ENCODE measurements at regions not wholly inside any gene's neighbourhood (a gene's known extent, or its start where the extent isn't known, plus 50 kb on each side); places are given as distances from the start of the nearest gene placed in this dataset.
A peak's percentile ranks its signal among the peaks of the same experiment; 100 is the strongest.

DNA sequence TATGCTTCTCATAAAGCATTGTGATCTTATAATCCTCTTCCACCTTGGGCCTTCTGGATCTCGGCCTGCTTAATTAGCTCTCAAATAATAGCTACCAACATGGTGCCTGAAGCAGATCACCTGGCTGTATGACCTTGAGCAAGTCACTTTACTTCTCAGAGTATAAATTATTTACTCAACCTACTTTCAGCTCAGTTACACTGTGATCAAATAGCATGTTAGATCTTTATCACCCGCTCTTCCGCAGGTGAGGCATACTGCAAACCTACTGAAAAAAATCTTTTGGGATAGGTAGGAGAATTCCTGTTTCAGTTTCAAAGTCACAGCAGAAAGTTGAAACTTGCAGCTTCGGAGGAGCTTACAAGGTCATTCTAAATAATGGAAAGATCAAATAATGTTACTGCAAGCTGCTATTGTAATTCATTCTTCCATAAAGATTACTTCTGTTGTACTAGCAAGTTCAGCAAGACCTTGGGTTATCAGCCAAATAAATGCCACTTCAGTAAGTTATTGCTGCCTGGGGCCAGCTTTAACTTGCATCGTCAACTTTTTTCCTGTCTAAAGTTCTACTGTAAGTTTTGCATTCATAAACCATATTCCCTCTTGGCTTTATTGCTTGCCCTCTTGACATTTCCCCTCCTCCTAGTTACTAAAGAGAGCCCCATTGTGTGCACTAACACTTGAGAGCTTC lies 268.4 kb upstream of the ATP11B start:
- no peak for DNase-seq

DNA sequence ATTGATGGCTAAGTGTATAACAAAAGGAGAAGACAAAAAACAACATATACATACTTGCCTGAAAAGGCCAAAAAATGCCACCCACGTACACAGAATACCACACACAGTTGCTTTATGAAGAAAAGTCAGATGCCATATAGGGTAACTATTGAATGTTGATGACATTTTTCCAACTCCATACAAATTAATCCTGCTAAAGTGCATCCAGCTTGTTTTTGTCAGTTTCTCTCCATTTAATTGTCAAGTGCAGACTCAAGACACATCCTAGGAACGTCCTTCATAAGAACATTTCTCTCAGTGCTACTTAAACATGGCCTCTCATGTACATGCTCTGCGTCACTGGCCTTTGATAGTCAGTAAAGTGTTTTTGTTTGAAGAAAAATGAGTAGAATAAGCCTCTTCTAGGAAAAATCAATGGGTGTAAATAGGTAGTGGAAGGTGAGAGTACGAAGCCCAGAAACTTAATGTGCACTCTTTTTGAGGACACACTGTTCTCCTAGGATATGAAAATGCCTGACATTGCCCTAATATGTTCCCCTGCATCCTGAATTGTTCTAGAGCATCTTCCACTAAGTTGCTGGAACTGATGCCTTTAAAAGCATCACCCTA lies 267.4 kb upstream of the ATP11B start:
- DNase-seq: no peak

DNA sequence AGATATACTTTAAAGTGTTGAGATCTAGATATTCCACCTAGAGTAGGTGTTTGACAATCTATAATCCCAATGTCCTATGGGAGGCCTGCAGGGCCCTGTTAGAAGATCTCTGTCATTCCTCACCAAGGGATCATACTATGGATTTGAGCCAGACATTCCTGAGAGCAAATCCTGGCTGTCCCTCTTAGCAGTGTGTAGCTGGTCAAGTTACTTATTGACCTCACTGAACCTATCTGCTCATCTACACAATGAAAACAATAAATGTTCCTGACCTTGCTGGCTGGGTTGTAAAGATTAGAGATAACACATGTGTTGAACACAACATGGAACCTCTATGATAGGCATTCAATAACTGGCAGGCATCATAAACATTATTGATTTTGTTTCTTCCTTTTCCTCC lies 265.6 kb upstream of the ATP11B start:
- no peak for DNase-seq

DNA sequence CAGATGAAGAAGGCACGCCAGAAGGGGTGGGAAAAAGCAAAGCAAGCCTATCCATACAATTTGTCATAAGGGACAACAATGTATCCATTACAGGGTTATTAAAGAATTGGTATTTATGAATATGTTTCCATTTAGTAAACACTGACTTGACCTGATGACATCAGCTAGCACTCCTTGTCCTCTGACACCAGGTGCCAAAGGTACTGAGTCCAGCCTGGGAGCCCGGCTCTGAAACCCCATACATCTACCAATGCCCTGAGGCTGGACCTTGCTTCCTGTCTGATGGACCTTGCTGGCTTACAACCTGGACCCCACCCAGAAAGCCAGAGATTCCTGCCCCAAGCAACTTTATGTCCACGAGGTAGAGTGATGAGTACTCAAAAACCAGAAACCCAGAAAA lies 263.0 kb upstream of the ATP11B start:
- DNase-seq: no peak

DNA sequence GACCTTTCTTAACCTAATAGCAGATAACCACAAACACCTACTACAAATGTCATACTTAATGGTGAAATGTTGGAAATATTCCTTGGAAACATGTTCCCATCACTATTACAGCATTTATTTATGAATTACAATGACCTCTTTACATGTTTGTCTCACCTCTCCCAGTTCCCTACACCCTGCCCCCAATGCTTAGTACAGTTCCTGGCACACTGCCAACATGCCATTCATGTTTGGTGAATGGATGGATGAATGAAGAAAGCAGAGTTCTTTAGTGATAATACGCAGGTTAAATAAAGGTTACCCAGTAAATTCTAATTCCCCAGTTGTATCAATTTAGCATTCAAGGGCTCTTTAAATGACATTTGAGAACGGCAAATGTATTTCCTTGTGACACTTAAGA lies 259.9 kb upstream of the ATP11B start:
- DNase-seq: no peak

DNA sequence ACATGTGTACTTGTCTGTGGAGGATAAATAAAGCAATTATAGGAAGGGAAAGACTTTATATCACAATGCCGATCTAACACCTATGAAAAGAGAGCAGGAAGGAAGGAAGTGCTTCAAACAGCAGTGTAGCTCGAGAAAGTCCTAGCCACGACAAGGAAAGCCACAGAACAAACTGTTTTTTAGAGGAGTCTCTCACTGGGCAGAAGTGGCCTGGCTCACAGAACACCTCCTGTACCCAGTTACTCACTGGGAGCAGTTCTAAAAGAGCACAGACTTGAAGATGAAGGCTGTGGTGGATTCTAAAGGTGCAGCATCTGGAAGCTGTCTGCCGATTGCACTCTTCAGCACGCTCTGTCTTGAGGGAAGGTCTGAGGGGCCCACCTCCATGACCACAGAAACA lies 248.8 kb upstream of the ATP11B start:
- DNase-seq: no peak

DNA sequence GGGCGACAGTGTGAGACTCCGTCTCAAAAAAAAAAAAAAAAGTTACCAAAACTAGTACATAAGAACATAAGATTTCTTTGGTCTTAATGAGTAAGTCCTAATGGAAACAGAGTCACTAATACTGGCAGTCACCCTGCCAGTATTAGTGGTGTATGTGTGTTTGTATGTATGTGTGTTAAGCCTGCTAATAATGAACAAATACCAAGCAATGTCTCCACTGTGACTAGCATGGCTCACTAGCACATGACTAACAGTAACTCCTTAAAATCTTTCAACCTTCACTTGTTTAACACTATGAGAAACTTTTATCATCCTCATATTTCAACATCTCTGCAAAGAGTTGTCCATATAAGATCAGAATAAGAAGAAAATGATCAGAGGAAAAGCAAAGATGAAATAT lies 231.0 kb upstream of the ATP11B start:
- no peak for DNase-seq

DNA sequence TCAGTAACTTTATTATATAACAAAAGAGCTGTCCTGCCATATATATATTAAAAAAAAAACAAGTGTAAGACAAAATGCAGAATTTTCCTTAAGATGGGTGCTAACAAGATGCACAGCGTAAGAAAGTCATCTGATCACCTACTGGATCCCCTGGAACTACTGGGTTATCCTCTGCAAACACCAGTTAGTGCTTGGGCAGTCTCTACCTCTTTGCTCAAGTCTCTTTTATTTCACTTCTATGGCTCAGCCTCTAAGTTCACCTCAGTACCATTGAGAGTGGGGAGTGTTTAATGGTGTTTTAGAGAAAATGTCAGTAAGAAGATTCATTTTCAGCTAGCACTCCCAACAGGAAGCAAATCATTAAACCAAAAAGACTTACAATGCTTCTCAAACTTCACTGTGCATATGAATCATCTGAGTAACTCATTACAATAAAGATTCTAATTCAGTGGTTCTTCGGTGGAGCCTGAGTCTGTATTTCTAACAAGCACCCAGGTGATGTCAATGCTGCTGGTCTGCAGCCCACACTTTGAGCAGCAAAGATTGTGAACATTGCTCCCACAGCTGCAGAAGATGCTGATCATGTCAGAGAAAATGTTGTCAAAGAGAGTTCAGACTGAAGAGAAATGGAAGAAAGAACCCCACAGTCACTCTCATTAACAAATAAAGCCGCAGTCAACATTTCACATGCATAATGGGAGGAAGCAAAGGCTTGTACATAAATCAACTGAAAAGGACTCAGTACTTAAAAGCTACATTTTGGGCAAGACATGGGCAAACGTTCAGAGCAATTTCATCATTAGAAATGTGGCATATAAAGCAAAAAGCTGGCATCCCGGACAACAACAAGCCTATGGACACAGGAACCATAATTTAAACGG lies 227.1 kb upstream of the ATP11B start:
- no peak for DNase-seq

DNA sequence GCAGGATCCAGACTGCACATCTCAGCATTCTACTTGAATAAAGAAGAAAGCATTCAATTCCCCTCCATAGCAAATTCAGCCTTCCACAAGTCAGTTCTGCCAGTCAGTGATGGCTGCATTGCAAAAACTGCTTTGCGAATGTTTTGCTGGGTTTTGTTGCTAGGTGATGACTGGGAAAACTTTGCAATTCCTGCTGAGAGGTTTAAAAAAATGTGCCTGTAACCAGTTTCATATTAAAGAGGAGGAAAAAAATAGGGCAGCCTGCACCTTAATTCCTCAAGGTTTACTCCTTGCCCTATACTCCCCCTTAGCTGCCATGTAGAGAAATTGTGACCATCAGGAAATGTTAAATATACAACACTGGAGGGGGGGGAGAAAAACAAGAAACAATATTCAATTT lies 225.6 kb upstream of the ATP11B start:
- DNase-seq: no peak

DNA sequence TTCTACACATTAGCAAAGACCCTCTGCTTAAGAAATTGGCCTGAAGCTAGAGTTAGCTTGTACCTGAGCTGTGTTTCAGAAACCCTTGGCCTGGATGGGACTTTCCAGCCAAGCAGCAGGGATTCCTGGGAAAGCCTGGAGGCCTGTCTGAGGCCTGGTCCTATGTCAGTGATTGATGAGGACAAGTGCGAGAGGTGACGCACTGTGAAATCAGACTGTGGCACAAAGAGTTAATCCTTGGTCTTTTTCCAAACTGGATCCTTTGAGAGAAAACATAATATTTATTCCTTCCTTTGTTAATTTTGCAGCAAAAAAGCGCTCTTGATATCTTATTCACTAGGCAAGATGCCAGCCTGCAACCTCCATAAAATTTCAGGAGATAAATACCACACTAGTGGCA lies 225.0 kb upstream of the ATP11B start:
- no peak for DNase-seq

DNA sequence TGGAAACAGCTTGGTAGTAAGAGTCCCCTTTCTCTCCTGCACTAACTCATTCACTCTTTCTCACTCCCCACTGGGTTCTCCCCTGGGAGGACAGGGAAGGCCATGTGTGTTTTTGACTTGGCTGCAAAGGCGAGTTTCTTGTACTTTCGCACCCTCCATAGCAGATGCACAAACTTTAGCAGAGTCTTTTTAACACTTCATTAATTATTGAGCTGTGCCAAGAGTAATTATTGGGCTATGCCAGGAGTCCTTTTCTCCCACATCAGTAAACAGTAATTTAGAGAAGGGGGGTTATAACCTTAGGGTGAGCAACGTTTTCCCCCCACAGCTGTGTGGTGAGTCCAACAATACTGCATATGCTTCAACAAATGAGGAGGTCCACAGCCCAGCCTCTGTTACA lies 224.4 kb upstream of the ATP11B start:
- DNase-seq: no peak

DNA sequence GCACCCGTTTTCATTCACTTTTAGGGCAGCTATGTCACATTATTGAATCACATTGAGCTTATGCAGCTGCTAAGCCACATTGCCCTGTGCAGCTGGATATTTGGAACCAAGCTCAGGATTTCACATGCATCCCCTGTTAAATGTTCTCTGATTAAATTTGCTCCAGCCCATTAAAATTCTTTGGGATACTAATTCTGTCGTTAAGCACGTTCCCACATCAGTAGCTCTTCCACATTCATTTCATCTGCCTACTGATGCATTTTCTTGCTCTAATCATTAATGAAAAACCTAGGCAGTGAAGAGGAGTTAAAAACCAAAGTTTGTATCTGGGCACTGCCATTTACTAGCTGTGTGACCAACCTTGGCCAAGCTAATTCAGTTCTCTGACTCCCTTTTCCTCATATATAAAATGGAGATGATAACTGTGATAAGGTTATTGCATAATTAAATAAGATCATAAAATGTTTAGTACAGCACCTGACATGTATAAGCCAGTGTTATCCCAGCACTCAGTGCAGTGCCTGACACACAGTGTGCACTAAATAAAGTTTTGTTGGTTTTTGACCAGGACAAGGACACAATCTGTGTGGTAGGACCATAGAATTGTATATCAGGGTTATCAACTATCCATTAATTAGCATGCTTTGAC lies 222.2 kb upstream of the ATP11B start:
- DNase-seq: no peak

DNA sequence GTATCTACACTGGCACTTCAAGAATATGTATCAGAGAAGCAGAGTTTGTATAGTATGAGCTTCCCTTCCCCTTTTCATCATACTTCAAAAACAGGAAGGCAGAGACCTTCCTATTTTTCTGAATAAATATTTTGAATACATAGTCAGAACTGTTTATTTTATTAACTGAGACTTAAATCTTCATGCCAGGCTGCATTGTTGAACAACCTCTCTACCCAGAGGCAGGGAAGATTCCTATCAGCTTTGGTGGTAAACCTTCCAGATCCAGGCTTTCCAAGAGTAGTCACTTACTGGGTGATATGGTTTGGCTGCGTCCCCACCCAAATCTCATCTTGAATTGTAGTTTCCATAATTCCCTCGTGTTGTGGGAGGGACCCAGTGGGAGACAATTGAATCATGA lies 217.4 kb upstream of the ATP11B start:
- DNase-seq: no peak

DNA sequence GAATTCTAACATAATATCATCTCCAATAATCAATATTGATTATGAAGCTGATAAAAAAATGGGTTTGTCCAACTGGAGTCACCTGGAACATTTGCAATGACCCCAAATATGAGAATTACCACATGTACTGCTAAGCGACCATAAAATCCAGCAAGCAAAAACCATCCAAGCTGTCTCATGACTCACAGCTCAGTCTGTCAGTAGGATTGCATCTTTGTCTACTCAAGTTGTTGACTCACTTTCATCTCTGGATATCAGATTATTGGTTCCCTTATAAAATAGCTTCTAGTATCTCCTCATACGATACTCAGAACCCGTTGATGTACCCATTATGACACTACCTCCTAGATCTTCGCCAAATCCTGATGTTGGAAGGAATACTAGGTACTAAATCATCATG lies 209.8 kb upstream of the ATP11B start:
- DNase-seq: no peak

DNA sequence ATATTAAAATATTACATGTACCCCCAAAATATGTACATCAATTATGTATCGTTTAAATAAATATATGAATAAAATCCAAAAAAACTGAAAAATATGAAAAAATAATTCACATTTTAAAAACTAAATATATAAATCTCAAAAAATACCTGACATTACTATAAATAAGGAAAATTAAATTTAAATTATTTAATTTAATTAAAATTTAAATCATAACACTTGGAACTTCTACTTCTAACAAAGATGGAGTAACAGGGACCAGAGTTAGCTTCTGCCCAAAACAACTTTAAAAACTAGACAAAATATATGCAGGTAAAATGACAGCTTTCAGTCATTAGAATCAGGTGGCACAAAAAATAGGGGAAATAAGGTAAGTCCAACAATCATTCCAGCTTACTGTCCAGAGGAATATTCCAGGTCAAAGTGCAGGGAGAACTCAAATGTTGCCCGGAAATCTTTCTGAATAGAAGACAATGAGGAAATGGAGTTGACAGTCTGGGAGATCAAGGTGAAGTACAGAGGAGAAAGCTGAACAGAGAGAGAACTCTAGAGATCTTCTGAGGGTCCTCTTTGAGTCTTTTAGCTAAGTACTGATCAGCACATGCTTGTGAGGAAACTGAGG lies 207.7 kb upstream of the ATP11B start:
- DNase-seq: no peak

DNA sequence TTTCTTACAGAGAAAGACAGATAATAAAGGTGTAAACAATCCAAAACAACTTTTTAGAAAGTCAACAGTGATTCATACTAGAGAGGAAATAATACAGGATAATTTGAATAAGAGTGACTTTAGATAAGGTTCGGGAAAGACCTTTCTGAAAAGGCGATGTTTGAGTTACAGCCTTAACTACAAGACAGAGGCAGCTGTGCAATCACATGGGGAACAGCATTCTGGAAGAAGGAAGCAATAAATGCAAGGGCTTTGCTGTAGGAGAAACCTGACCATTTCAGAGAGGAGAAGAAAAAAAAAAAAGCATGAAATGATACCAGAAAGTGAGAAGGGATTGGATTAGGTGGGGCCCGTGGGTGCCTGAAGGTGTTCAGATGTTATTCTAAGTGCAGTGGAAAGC lies 200.6 kb upstream of the ATP11B start:
- no peak for DNase-seq

DNA sequence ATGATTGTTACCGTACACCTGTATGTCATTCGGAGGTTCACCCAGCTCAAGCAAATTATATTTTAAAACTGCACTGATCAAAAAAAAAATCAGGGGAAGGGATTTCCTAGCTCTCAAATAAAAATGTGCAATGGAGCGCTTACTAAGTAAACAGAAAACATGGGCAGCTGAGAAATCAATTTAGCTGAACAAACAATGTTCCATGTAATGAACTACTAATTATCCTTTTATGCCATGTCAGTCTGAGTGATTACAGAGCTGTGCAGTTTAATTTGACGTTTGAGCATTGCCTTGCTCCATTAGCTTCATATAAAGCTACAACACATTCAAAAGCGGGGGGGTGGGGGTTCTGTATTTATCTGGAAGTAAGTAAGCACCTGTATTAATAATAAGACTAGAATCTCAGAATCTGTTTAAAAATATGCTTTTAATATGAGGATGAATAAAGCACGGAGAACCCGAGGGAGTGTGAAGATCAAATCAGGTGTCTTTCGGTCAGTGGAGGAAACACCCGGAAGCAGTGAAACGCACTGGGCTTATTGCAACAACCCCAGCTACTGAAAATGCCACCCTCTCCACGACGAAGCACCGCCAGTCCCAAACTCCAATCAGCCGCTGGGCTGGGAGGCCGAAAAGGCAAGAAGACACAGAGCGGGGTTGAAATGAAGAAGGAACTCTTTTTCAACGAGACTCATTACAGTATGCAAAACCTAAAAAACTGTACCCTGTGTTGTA lies 196.5 kb upstream of the ATP11B start:
- DNase-seq: peak; percentile 62

DNA sequence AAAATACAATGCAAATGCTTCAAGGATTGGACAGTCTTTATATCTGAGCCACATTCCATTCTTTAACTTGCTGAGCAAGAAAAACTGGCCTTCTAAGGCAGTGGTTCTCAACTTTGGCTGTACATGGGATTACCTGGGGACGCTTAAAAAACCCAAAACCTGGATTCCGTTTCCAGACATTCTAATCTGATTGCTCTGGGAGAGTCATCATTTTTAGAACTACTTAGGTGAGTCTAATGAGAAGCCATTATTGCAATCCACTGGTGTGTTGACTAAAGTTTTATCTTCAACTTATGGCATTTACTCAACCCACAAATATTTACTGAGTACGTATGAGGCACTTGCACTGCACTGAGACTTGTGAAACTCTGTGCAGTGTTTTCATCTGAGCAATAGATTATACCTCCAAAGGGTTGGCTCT lies 195.7 kb upstream of the ATP11B start:
- no peak for DNase-seq

DNA sequence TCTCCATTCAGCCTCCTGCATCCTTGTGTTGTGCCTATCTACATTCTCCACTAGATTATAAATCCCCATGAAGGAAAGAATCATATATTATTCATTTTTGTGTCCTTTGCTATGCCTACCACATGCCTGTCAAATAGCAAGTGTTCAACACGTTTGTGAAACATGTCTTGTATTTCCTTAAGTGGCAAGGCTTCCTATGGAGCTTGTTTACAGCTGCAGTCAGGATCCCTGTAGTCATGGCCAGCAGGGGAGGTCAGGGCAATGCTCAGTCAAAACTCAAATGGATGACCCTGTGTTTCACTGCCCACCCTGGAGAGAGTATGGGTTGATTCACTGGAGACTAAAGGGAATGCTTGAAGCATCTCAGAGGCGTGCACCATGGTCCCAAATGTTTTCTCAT lies 191.7 kb upstream of the ATP11B start:
- no peak for DNase-seq

DNA sequence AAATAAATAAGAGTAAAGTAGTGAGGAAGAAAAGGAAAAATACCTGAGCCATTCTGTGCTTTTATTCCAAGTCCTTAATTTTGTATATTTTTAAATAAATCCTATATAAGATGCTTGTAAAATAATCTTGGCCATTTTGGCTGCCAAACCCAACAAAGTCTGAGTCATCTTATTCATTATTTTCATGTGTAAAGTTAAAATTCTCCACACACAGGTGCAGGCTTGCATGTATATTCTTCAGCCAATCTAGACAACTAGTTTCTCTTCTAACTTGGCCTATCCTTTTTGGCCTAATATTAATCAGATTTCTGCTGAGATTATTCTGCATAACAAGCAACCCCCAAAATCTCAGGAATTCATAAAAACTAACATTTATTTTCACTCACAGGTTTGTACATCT lies 189.8 kb upstream of the ATP11B start:
- DNase-seq: no peak

DNA sequence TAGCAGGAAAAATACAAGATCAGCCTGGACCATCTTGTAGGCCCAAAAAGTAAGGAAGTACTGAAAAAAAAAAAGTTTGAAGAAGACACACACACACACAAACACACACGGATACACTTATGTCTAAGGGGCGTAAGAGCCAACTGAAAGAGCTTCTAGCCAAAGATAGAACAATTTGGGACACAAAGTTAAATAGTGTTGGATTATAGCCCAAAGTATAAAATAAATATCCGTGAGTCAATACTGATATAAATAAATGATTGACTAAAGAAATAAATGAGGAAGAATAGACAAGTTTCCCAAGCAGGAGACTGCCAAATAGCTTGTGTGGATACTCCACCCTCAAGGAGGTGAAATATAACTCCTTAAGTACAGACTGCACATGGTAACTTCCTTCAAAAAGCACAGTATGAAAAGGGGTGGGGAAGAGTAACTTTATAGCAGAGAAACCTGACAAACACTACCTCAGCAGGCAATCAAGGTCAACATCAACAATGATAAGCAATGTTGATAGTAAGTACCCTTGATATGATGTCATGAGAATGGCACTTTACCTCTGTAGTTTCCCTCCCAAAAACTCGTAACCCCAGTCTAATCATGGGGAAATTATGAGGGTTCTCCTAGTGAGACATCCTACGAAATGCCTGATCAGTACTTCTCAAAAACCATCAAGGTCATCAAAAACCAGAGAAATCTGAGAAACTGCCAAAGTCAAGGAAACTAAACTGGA lies 187.3 kb upstream of the ATP11B start:
- no peak for DNase-seq

All from NCI-H1694 treated with DMSO at 0.1 percent for 48 hours (cell line).